ENCODE measurements at regions not wholly inside any gene's neighbourhood (a gene's known extent, or its start where the extent isn't known, plus 50 kb on each side); places are given as distances from the start of the nearest gene placed in this dataset.

DNA sequence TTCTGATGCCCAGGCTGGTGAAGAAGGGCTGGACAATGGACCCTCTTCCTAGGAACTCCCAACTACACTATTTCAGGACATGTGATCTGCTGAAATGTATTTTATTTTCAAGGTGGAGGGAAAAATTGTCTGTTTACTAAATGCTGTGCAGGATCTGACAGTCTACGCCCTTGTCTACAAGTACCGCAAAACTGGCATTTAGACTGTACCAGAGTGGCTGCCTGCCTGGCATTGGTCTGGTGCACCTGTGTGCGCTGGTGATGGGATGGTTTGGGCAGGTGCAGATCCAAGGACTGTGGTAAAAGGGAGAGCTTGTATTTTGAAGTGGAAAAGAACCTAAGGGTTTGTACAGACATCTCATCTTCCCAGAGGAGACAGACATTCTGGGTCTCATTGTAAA, 79.7 kb downstream of the AIPL1 start:
- no peak overlapping the region for H3K27ac Mint-ChIP-seq
- DNase-seq (ENCODE audit: low spot score, unreplicated experiment) = no peak
- H3K36me3 Mint-ChIP-seq (ENCODE audit: insufficient read depth) = no peaks in the 10 kb centered on the region
- H3K9me3 Mint-ChIP-seq (ENCODE audit: low read depth) = no peaks in the 10 kb centered on the region
- H3K27me3 Mint-ChIP-seq = peaks cover 2% of the 10 kb centered on the region
- H3K4me3 Mint-ChIP-seq (ENCODE audit: low read depth) = no peak overlapping the region
- H3K4me1 Mint-ChIP-seq (ENCODE audit: low read depth) = no peaks in the 10 kb centered on the region
- TF ChIP-seq, protein P1, sequence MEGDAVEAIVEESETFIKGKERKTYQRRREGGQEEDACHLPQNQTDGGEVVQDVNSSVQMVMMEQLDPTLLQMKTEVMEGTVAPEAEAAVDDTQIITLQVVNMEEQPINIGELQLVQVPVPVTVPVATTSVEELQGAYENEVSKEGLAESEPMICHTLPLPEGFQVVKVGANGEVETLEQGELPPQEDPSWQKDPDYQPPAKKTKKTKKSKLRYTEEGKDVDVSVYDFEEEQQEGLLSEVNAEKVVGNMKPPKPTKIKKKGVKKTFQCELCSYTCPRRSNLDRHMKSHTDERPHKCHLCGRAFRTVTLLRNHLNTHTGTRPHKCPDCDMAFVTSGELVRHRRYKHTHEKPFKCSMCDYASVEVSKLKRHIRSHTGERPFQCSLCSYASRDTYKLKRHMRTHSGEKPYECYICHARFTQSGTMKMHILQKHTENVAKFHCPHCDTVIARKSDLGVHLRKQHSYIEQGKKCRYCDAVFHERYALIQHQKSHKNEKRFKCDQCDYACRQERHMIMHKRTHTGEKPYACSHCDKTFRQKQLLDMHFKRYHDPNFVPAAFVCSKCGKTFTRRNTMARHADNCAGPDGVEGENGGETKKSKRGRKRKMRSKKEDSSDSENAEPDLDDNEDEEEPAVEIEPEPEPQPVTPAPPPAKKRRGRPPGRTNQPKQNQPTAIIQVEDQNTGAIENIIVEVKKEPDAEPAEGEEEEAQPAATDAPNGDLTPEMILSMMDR (IDR thresholded peaks at IDR 0.05; ENCODE audit: unreplicated experiment) = no peak

DNA sequence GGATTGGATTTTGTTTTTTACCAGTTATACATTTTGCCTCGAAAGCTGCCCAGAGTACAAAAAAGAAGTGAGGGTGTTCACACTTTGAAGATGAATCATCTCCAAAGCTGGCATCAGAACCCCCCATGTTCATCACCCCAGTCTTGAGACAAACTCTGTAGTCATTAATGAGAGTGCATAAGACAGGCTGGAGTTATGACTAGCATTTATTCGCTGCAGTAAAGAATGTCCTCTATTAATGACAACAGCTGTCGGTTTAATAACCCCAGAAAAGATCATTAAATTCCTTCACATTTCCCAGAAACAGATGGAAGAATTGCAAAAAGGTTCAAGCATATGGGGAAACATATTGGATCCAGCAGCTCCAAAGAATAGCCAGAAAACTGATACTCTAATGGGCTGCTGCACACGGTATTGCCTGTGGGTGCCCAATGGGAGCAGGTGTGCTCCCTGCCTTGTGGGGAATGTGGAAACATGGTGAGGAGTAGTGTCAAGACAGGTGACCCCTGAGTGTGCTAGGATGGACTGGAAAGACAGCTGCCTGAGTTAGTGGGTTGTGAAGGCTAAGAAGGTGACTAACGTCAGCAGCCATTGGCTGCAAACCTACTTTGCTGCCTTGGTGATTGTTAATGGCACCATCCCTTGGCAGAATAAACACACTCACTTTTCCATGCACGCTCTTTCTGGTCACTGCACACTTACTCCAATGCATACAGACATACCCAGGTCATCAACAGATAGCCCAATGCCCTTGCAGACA, 81.9 kb downstream of the AIPL1 start:
- H3K36me3 Mint-ChIP-seq (ENCODE audit: insufficient read depth) = no peaks in the 10 kb centered on the region
- H3K4me1 Mint-ChIP-seq (ENCODE audit: low read depth) = no peaks in the 10 kb centered on the region
- no peaks in the 10 kb centered on the region for H3K9me3 Mint-ChIP-seq (ENCODE audit: low read depth)
- no peak overlapping the region for H3K4me3 Mint-ChIP-seq (ENCODE audit: low read depth)
- peaks cover 9% of the 10 kb centered on the region for H3K27me3 Mint-ChIP-seq
- TF ChIP-seq, protein P1 (IDR thresholded peaks at IDR 0.05; ENCODE audit: unreplicated experiment) = no peak
- H3K27ac Mint-ChIP-seq = no peak overlapping the region
- DNase-seq (ENCODE audit: low spot score, unreplicated experiment) = no peak

DNA sequence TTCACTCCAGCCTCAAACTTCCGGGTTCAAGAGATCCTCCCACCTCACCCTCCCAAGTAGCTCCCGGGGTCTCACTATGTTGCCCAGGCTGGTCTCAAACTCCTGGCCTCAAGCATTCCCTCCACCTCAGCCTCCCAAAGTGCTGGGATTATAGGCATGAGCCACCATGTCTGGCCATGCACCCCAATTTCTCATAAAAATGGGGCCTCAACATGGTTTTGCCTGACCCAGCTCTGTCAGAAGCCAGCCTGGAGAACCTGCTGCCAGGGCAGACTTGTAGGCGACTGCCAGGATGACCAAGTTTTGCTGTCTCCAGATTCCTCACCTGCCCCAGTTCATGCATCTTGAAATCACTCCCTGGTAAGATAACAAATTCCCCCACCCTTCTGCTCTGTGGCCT, 82.9 kb downstream of the AIPL1 start:
- no peak overlapping the region for H3K27ac Mint-ChIP-seq
- peaks cover 16% of the 10 kb centered on the region for H3K27me3 Mint-ChIP-seq
- no peaks in the 10 kb centered on the region for H3K36me3 Mint-ChIP-seq (ENCODE audit: insufficient read depth)
- H3K4me3 Mint-ChIP-seq (ENCODE audit: low read depth) = no peak overlapping the region
- no peaks in the 10 kb centered on the region for H3K4me1 Mint-ChIP-seq (ENCODE audit: low read depth)
- no peak for DNase-seq (ENCODE audit: low spot score, unreplicated experiment)
- H3K9me3 Mint-ChIP-seq (ENCODE audit: low read depth) = no peaks in the 10 kb centered on the region
- TF ChIP-seq, protein P1 (IDR thresholded peaks at IDR 0.05; ENCODE audit: unreplicated experiment) = no peak

DNA sequence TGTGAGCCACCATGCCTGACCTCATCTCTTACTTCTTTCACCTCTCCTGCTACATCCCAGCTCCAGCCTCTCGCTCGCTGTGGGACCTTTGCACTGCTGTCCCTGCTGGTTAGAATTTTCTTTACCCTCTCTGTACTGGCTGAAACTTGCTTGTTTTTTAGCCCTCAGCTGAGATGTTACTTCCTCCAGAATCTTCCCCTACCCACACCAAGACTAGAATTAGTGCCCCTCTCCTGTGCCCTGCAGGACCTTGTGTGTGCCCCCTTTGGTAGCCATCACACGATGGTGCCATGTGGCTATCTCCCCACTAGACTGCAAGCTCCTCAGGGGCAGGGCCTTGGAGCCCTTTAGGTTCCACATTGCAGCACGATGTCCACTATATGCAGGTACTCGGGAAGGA, 84.1 kb downstream of the AIPL1 start:
- H3K27me3 Mint-ChIP-seq = peaks cover 22% of the 10 kb centered on the region
- no peak overlapping the region for H3K4me3 Mint-ChIP-seq (ENCODE audit: low read depth)
- DNase-seq (ENCODE audit: low spot score, unreplicated experiment) = no peak
- no peak overlapping the region for H3K27ac Mint-ChIP-seq
- H3K36me3 Mint-ChIP-seq (ENCODE audit: insufficient read depth) = no peaks in the 10 kb centered on the region
- TF ChIP-seq, protein P1 (IDR thresholded peaks at IDR 0.05; ENCODE audit: unreplicated experiment) = no peak
- H3K9me3 Mint-ChIP-seq (ENCODE audit: low read depth) = no peaks in the 10 kb centered on the region
- no peaks in the 10 kb centered on the region for H3K4me1 Mint-ChIP-seq (ENCODE audit: low read depth)

DNA sequence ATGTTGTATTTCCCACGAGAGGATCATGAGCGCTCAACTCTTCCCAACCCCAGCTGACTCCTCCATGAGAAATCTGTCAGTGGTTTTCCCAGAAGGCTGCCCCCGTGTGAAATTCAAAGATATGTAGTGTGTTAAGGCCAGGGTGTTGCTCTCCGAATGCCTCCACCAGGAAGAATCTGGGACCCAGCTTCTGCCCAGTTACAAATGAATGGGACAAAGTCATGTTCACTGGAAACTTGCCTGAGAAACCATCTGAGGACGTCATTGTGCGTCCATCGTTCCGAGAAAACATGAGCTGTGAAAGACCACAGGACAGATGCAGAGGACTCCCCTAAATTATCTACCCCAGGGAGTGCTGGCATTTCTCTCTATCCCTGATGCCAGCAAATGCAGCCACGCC, 86.0 kb downstream of the AIPL1 start:
- Mint-ChIP-seq H3K4me1 (ENCODE audit: low read depth) (no peaks in the 10 kb centered on the region), H3K36me3 (ENCODE audit: insufficient read depth) (no peaks in the 10 kb centered on the region), H3K4me3 (ENCODE audit: low read depth) (no peak overlapping the region), H3K27ac (no peak overlapping the region), H3K9me3 (ENCODE audit: low read depth) (no peaks in the 10 kb centered on the region), H3K27me3 (peaks cover 22% of the 10 kb centered on the region)
- no peak for DNase-seq (ENCODE audit: low spot score, unreplicated experiment)
- TF ChIP-seq, protein P1 (IDR thresholded peaks at IDR 0.05; ENCODE audit: unreplicated experiment) = no peak
